Right atrium auricular region (tissue), 2 donors: ENCODE measurements at regions not wholly inside any gene's neighbourhood (a gene's known extent, or its start where the extent isn't known, plus 50 kb on each side); places are given as distances from the start of the nearest gene placed in this dataset.

ENCODE experiments used
- DNase-seq: peaks from one replicate; pipeline ENCODE4 v3.0.0-alpha.2; 2019; ENCODE audit warnings: low spot score
- H3K27ac ChIP-seq, 2 donors: fragments of 200-600 bp; sonication (generic); 1 replicate in 1 of 2; 2 replicates in 1 of 2; pipeline ENCODE4 v1.5.1; 2016 to 2019
- H3K27me3 ChIP-seq, 2 donors: fragments of 200-600 bp; sonication (generic); one replicate each; pipeline versions ENCODE4 v1.5.1 to v1.6.0; 2017 to 2019
- H3K36me3 ChIP-seq: fragments of 200-600 bp; sonication (generic); one replicate; pipeline ENCODE4 v1.5.1; 2016
- H3K4me1 ChIP-seq, 2 donors: fragments of 200-600 bp; sonication (generic); one replicate each; pipeline versions ENCODE4 v1.5.1 to v1.6.0; 2017 to 2019
- H3K4me3 ChIP-seq, 2 donors: fragments of 200-600 bp; sonication (generic); 1 replicate in 1 of 2; 2 replicates in 1 of 2; pipeline ENCODE4 v1.5.1; 2017 to 2019; ENCODE audit warnings: mild to moderate bottlenecking in 1 of 2, moderate library complexity in 1 of 2
- H3K9me3 ChIP-seq, 2 donors: fragments of 200-600 bp; sonication (generic); one replicate each; pipeline ENCODE4 v1.5.1; 2019
- TF ChIP-seq, protein P1 (sequence below), 2 donors: fragments of 200-600 bp; sonication (generic); IDR thresholded peaks; one replicate each; pipeline ENCODE4 v1.5.1; 2019; ENCODE audit warnings: antibody characterized with exemption in 2 of 2

GRCh38 chr7:119748251-119748860 is 524.6 kb upstream of the KCND2 start:
- Histone ChIP-seq H3K36me3 (no peaks in the 10 kb centered on the region), H3K4me1 (no peaks in the 10 kb centered on the region), H3K9me3 (no peaks in the 10 kb centered on the region), H3K4me3 (no peak overlapping the region), H3K27me3 (no peaks in the 10 kb centered on the region), H3K27ac (no peak overlapping the region)
- no peak for DNase-seq
- TF ChIP-seq, protein P1, sequence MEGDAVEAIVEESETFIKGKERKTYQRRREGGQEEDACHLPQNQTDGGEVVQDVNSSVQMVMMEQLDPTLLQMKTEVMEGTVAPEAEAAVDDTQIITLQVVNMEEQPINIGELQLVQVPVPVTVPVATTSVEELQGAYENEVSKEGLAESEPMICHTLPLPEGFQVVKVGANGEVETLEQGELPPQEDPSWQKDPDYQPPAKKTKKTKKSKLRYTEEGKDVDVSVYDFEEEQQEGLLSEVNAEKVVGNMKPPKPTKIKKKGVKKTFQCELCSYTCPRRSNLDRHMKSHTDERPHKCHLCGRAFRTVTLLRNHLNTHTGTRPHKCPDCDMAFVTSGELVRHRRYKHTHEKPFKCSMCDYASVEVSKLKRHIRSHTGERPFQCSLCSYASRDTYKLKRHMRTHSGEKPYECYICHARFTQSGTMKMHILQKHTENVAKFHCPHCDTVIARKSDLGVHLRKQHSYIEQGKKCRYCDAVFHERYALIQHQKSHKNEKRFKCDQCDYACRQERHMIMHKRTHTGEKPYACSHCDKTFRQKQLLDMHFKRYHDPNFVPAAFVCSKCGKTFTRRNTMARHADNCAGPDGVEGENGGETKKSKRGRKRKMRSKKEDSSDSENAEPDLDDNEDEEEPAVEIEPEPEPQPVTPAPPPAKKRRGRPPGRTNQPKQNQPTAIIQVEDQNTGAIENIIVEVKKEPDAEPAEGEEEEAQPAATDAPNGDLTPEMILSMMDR (IDR thresholded peaks at IDR 0.05) = no peak

DNA sequence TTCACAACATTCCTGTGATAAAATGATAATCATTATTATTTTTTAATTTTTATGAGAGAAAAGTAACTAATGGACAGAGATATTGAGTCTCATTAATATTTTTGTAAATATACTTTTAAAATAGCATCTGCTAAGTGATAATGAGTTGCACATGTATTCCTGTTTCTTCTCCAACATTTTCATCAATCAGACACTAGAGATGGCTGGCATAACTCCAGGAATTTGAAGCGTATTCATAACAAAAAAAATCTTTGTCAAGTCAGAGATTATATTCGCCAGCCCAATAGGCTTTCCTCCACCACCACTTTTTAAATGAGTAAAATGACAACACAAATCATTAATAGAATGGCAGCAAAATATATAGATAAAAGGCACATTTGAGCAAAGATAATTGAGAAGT is 524.0 kb upstream of the KCND2 start:
- no peaks in the 10 kb centered on the region for H3K4me1 ChIP-seq
- TF ChIP-seq, protein P1 (IDR thresholded peaks at IDR 0.05) = no peak
- no peaks in the 10 kb centered on the region for H3K36me3 ChIP-seq
- DNase-seq = no peak
- no peaks in the 10 kb centered on the region for H3K27me3 ChIP-seq
- H3K27ac ChIP-seq = no peak overlapping the region
- no peak overlapping the region for H3K4me3 ChIP-seq
- no peaks in the 10 kb centered on the region for H3K9me3 ChIP-seq

DNA sequence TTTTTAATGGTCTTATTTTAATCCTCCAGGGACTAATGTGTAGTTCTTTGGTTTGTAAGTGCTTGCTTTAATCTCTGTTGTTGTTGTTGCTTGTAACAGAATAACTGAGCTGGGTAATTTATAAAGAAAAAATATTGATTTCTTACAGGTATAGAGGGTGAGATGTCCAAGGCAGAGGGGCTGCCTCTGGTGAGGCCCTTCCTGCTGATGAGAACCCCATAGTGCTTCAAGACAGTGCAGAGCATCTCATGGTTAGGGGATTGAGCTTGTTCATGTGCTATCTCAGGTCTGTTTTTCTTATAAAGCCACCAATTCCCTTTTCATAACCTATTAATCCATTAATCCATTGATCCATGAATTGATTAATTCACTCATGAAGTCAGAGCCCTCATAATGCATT is 516.3 kb upstream of the KCND2 start:
- H3K36me3 ChIP-seq = no peaks in the 10 kb centered on the region
- H3K27ac ChIP-seq = no peak overlapping the region
- H3K27me3 ChIP-seq = no peaks in the 10 kb centered on the region
- DNase-seq = no peak
- no peaks in the 10 kb centered on the region for H3K9me3 ChIP-seq
- H3K4me1 ChIP-seq = no peaks in the 10 kb centered on the region
- TF ChIP-seq, protein P1 (IDR thresholded peaks at IDR 0.05) = no peak
- H3K4me3 ChIP-seq = no peak overlapping the region

GRCh38 chr7:119758254-119758653 is 514.7 kb upstream of the KCND2 start:
- TF ChIP-seq, protein P1 (IDR thresholded peaks at IDR 0.05) = no peak
- no peak overlapping the region for H3K27ac ChIP-seq
- H3K4me3 ChIP-seq = no peak overlapping the region
- H3K27me3 ChIP-seq = no peaks in the 10 kb centered on the region
- no peaks in the 10 kb centered on the region for H3K36me3 ChIP-seq
- no peaks in the 10 kb centered on the region for H3K4me1 ChIP-seq
- no peaks in the 10 kb centered on the region for H3K9me3 ChIP-seq
- DNase-seq = no peak

GRCh38 chr7:119761776-119762175 is 511.2 kb upstream of the KCND2 start:
- no peak for DNase-seq
- no peak overlapping the region for H3K27ac ChIP-seq

More at GRCh38 chr7:119761776-119762175, 511.2 kb upstream of the KCND2 start:
- Histone ChIP-seq H3K27me3 (no peaks in the 10 kb centered on the region), H3K4me1 (no peaks in the 10 kb centered on the region), H3K9me3 (no peaks in the 10 kb centered on the region), H3K4me3 (no peak overlapping the region), H3K36me3 (no peaks in the 10 kb centered on the region)
- TF ChIP-seq, protein P1 (IDR thresholded peaks at IDR 0.05) = no peak
